HG02759 (cell line): ENCODE measurements at regions not wholly inside any gene's neighbourhood (a gene's known extent, or its start where the extent isn't known, plus 50 kb on each side); places are given as distances from the start of the nearest gene placed in this dataset.

Source experiments
- ATAC-seq: cut with Tn5 transposase; IDR thresholded peaks from one replicate; pipeline ENCODE4 v1.9.1; 2021; ENCODE audit warnings: mild to moderate bottlenecking, moderate library complexity; ENCODE audit not compliant: unreplicated experiment

DNA sequence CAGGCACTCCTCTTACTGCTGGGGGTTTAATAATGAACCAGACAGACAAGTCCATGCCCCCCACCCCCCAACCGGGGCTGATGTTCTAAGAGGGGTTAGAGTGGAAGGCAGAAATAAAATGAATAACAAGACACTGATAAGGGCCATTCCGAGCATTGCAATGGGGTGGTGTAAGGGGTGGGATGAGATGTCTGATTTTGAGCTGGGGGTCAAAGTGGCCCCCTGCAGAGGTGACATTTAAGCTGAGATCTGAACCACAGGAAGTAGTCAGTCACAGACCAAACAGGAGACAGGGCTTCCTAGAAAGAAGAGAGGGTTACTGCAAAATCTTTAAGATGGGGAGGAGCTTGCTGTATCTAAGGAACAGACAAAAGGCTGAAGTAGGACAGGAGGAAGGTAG is 180.6 kb upstream of the SH3BP4 start:
- ATAC-seq: no peak

DNA sequence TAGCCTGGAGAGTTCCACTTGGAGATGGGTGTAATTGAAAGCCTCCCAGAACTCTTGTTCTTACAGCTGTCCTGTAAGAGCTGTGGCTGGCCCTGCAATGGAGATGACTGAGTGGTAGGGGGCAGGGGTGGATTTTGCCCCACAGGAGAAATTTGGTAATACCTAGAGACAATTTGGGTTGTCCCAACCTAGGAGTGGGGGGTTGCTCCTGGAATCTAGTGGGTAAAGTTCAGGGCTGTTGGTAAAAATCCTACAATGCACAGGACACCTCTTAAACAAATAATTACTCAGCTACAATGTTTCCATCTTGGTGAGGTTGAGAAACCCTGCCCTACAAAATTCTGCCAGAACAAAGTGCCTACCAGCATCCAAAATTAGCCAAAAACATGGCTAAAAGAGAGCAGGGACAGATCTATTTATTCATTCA is 181.1 kb upstream of the SH3BP4 start:
- no peak for ATAC-seq

GRCh38 chr2:234770031-234770506 is 181.7 kb upstream of the SH3BP4 start:
- ATAC-seq: no peak

DNA sequence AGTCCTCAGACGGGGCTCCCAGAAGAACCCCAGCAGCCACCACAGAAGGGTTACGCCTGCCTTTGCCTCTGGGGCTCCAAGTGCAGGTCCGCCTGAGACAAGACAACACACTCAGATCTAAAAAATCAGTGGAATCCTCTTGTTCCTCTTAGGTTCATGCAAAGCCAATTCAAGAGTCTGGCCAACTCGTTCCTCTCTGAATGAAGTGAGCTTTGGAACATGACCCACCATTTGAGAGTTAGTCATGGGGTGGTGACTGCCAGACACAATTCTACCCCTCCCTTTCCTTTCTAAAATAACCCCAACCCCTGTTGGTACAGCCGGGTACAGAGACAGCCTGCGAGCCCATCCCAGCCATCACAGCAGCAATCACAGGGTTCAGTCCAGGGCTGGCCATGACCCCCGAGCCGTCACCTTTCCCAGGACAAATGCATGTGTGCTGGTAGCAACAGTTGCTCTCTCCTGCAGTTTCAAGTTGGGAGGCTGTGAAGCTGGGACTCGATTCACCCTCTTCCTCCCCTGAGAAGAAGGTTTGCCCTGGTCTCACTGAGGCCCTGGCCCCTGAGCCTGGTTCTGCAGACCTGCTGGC is 183.1 kb upstream of the SH3BP4 start:
- ATAC-seq: no peak

- ATAC-seq: no peak
These were observed 186.5 kb upstream of the SH3BP4 start for GRCh38 chr2:234765279-234765678.

DNA sequence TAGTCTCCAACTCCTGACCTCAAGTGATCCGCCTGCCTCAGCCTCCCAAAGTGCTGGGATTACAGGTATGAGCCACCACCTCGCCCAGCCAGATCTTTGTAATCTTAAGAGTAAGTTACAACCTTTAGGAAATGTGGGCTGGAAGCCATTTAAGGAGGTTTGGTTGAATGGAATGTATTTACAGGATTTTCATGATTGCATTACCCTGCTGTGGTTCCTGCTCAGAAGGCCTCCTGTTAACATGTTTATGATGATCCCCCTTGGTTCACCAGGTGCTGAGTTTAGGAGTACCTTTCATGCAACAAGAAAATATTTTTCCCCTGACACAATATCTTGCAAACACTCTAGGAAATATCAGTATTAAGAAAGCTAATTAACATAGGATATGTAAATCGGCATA is 187.4 kb upstream of the SH3BP4 start:
- no peak for ATAC-seq

GRCh38 chr2:234763002-234763873 is 188.6 kb upstream of the SH3BP4 start:
- ATAC-seq: no peak

DNA sequence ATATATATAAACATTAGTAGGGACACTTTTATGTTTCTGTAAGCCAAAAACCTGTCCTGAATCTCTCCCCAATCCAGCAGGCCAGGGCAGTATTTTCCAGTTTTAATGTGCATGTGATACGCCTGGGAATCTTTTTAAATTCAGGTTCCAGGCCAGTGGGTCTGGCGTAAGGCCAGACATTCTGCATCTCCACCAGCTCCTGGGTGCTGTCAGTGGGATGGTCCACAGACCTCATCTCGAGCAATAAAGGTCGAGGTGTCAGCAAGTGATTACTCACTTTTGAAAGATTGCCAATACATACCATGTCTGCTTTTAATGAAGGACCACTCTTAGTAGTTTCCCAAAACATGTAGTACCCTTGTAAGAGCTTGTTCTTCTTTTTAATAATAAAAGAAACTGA is 189.9 kb upstream of the SH3BP4 start:
- no peak for ATAC-seq

DNA sequence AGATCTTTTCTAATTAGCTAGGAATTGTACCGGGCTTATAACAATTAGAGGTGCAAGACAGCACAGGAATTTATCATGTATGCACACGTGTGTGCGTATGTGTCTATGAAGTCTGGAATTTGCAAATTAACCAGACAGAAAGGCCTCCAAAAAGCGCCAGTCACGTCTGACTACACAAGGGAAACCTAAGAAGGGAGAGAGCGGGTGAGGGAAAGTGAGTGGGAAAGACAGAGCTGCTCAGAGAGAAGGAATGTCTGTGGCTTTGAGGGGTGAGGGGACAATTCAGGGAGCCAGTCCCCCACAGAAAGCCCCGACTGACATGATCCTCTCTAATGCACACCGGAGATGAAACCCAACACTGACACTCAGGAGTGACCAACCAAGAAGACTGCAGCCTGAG is 197.7 kb upstream of the SH3BP4 start:
- no peak for ATAC-seq

GRCh38 chr2:234753701-234754100 is 198.1 kb upstream of the SH3BP4 start:
- no peak for ATAC-seq

DNA sequence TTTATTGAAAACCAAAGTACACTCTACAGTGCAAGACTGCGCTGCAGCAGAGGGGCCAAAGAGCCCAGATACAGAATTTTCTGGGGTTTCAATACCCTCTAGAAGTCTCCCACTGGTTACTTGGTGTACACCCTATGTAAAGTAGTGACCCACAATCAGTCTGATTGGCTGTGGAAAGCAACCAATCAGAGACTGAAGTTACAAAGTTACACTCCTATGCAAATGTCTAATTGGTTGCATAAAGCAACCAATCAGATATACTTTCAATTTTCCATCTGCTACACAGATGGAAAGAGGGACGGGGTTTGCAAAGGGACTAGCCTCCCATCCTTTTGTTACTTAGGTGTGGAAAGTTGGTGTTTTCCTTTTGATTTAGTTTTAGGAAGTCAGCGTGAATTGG is 198.9 kb upstream of the SH3BP4 start:
- no peak for ATAC-seq

GRCh38 chr2:234751275-234751973 is 200.4 kb upstream of the SH3BP4 start:
- ATAC-seq: no peak

DNA sequence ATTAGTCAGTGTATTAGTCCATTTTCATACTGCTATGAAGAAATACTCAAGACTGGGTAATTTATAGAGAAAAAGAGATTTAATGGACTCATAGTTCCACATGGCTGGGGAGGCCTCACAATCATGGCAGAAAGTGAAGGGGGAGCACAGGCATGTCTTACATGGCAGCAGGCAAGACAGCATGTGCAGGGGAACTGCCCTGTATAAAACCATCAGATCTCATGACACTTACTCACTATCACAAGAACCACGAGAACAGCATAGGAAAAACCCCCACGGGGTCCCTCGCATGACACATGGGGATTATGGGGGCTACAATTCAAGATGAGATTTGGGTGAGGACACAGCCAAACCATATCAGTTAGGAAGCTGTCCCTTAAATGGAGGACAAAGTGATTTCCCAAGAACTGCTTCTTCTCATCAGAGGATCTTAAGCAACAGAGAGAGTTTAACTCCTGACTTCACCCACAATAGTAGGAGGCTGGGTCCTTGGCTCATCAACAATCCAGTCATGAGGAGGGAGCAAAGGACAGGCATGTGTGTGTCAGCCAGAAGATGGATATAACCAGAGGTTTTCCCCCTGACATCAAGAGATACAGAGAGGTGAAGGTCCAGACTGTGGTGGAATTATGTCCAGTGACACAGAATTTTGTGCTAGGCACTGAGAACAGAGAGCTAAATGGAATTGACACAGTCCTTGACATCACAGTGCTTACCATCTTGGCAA is 203.8 kb upstream of the SH3BP4 start:
- no peak for ATAC-seq

GRCh38 chr2:234747032-234747431 is 204.8 kb upstream of the SH3BP4 start:
- ATAC-seq: no peak

GRCh38 chr2:234745347-234745746 is 206.5 kb upstream of the SH3BP4 start:
- ATAC-seq: no peak

DNA sequence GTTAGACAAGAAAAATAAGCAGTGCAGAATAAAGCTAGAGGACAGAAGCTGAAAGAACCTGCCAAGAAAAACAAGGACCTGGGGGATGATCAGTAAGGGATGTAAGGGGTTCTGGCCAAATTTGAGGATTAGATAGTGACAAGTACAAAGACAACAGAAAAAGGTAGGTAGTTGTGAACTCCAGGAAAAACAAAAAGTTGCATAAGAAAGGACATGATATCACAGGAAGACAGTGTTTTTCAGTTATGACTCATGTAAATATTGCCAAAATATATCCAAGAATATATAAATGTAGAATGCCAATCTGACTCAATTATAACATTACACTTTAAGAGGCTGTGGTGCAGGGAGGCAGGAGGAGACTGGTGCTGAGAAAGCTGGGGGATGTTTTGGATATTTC is 209.8 kb upstream of the SH3BP4 start:
- no peak for ATAC-seq

GRCh38 chr2:234739061-234739460 is 212.8 kb upstream of the SH3BP4 start:
- no peak for ATAC-seq

DNA sequence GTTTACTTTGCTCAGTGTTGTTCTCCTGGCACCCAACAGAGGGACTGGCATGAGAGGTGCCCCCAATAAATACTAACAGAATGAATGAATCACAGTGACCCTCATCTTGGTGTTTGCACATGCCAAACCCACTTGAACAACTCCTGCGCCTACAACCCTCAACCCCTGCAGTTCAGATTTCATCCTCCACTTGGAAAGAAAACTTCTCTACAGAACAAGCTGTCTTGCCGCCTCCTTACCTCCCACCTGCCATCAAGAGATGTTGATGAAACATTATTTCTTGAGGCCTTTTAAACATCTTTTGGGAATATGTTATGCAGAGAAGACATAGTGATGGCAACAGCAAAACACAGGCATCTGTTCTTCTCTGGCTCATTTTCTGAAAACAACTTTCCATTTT is 216.0 kb upstream of the SH3BP4 start:
- no peak for ATAC-seq

GRCh38 chr2:234733795-234734600 is 217.8 kb upstream of the SH3BP4 start:
- ATAC-seq: no peak

- no peak for ATAC-seq
These were observed 218.7 kb upstream of the SH3BP4 start for GRCh38 chr2:234733093-234733489.
